Testis (tissue), 2 donors: ENCODE measurements at regions not wholly inside any gene's neighbourhood (a gene's known extent, or its start where the extent isn't known, plus 50 kb on each side); places are given as distances from the start of the nearest gene placed in this dataset.

Experiments used
- DNase-seq: peaks from one replicate; pipeline ENCODE4 v3.0.0-alpha.2; 2019
- H3K27ac ChIP-seq, 2 donors: fragments of 200-600 bp; sonication (generic); one replicate each; pipeline ENCODE4 v1.5.1; 2019
- H3K27me3 ChIP-seq: fragments of 200-600 bp; sonication (generic); one replicate; pipeline ENCODE4 v1.5.1; 2019
- H3K36me3 ChIP-seq: fragments of 200-600 bp; sonication (generic); one replicate; pipeline ENCODE4 v1.5.1; 2017; ENCODE audit warnings: low read depth; ENCODE audit errors: missing control alignments
- H3K4me1 ChIP-seq: fragments of 200-600 bp; sonication (generic); one replicate; pipeline ENCODE4 v1.5.1; 2019
- H3K4me3 ChIP-seq, 2 donors: fragments of 200-600 bp; sonication (generic); one replicate each; pipeline ENCODE4 v1.5.1; 2017 to 2019
- H3K9me3 ChIP-seq: fragments of 200-600 bp; sonication (generic); one replicate; pipeline ENCODE4 v1.5.1; 2017
- CTCF ChIP-seq, 3 experiments: fragments of 450-650 bp in 2 of 3; fragments of 200-600 bp in 1 of 3; sonication (generic) in 1 of 3; IDR thresholded peaks; one replicate each; pipeline ENCODE4 v1.5.1; 2016 to 2019; ENCODE audit warnings: antibody characterized with exemption in 3 of 3, mild to moderate bottlenecking in 2 of 3, moderate library complexity in 1 of 3
- POLR2A ChIP-seq: fragments of 450-650 bp; IDR thresholded peaks from one replicate; pipeline ENCODE4 v1.6.1; 2017; ENCODE audit warnings: antibody characterized with exemption, mild to moderate bottlenecking, moderate library complexity
- WGBS, 2 donors: methylation state at CpG; one replicate each; pipeline ENCODE4 v1.1.5; 2018; 5-methylcytosine and 5-hydroxymethylcytosine counted together
- intact Hi-C: fragments of 100-400 bp; cut with DNase I; formaldehyde crosslinking; loops from one replicate; pipeline ENCODE4 v1.15.1; 2023; ENCODE audit warnings: low total_unique reads

GRCh38 chr2:106275971-106276370 is 81.9 kb upstream of the UXS1 start:
- Histone ChIP-seq H3K4me1 (no peaks in the 10 kb centered on the region), H3K27me3 (no peaks in the 10 kb centered on the region), H3K4me3 (peak overlapping the region in 1 of 2 donors; percentile 1), H3K9me3 (no peaks in the 10 kb centered on the region), H3K27ac (no peak overlapping the region), H3K36me3 (no peaks in the 10 kb centered on the region)
- no peak for TF ChIP-seq POLR2A
- TF ChIP-seq CTCF (IDR thresholded peaks at IDR 0.05), result no peak
- intact Hi-C loops, result no loop called here
- DNase-seq, result no peak
- WGBS, 2 donors, result 42 to 73% methylated on average over 9 to 11 of the region's 11 CpGs

- no peaks in the 10 kb centered on the region for H3K9me3 ChIP-seq
- H3K4me3 ChIP-seq, result no peak overlapping the region
- intact Hi-C loops, result no loop called here
- no peak for DNase-seq
- H3K27me3 ChIP-seq, result no peaks in the 10 kb centered on the region
- no peak for TF ChIP-seq POLR2A
- no peak for TF ChIP-seq CTCF (IDR thresholded peaks at IDR 0.05)
- H3K27ac ChIP-seq, result no peak overlapping the region
- 75 to 78% methylated on average over 7 of the region's 7 CpGs for WGBS, 2 donors
- H3K4me1 ChIP-seq, result peaks cover 2% of the 10 kb centered on the region
- H3K36me3 ChIP-seq, result no peaks in the 10 kb centered on the region
These were observed 80.6 kb upstream of the UXS1 start for GRCh38 chr2:106274668-106275067.

- no peak for DNase-seq
- intact Hi-C loops, result no loop called here
- no peak overlapping the region for H3K27ac ChIP-seq
These were observed 78.2 kb upstream of the UXS1 start for GRCh38 chr2:106272216-106272807.

GRCh38 chr2:106270471-106270891 is 76.4 kb upstream of the UXS1 start:
- TF ChIP-seq CTCF (IDR thresholded peaks at IDR 0.05) (no peak), POLR2A (no peak)
- no peaks in the 10 kb centered on the region for H3K9me3 ChIP-seq
- no peak for DNase-seq
- H3K36me3 ChIP-seq, result no peaks in the 10 kb centered on the region
- intact Hi-C loops, result no loop called here
- H3K4me3 ChIP-seq, result peak overlapping the region in 1 of 2 donors; percentile 53
- 64 to 75% methylated on average over 9 of the region's 9 CpGs for WGBS, 2 donors
- no peak overlapping the region for H3K27ac ChIP-seq
- H3K4me1 ChIP-seq, result peaks cover 6% of the 10 kb centered on the region
- H3K27me3 ChIP-seq, result no peaks in the 10 kb centered on the region

More at GRCh38 chr2:106272216-106272807, 78.2 kb upstream of the UXS1 start:
- Histone ChIP-seq H3K4me3 (no peak overlapping the region), H3K9me3 (no peaks in the 10 kb centered on the region), H3K4me1 (peaks cover 6% of the 10 kb centered on the region), H3K36me3 (no peaks in the 10 kb centered on the region), H3K27me3 (no peaks in the 10 kb centered on the region)
- TF ChIP-seq CTCF (IDR thresholded peaks at IDR 0.05), result no peak
- TF ChIP-seq POLR2A, result no peak
- 72 to 84% methylated on average over 7 of the region's 7 CpGs for WGBS, 2 donors

- Histone ChIP-seq H3K27me3 (no peaks in the 10 kb centered on the region), H3K4me1 (peaks cover 6% of the 10 kb centered on the region), H3K9me3 (no peaks in the 10 kb centered on the region), H3K4me3 (peak overlapping the region; percentile 23 to 53), H3K27ac (no peak overlapping the region), H3K36me3 (no peaks in the 10 kb centered on the region)
- intact Hi-C loops, result no loop called here
- peak; percentile 61 for DNase-seq
- TF ChIP-seq POLR2A, result no peak
- no peak for TF ChIP-seq CTCF (IDR thresholded peaks at IDR 0.05)
- 3 to 11% methylated on average over 23 to 43 of the region's 44 CpGs for WGBS, 2 donors
These were observed 75.6 kb upstream of the UXS1 start for GRCh38 chr2:106269591-106270291.
